ENCODE measurements at regions not wholly inside any gene's neighbourhood (a gene's known extent, or its start where the extent isn't known, plus 50 kb on each side); places are given as distances from the start of the nearest gene placed in this dataset.
A peak's percentile ranks its signal among the peaks of the same experiment; 100 is the strongest.

- DNase-seq (ENCODE audit: low spot score) = no peak
- Mint-ChIP-seq H3K27me3 (ENCODE audit: low read depth) (no peaks in the 10 kb centered on the region), H3K4me1 (peaks cover 14% of the 10 kb centered on the region), H3K36me3 (no peaks in the 10 kb centered on the region), H3K4me3 (no peak overlapping the region), H3K9me3 (no peaks in the 10 kb centered on the region), H3K27ac (no peak overlapping the region)
- no peak for TF ChIP-seq STAT6 (CRISPR knock-in tag; conservative IDR thresholded peaks at IDR 0.05; ENCODE audit: low read depth)
- TF ChIP-seq CBFB (CRISPR knock-in tag; IDR thresholded peaks at IDR 0.05; ENCODE audit: low read depth) = no peak
- no peak for TF ChIP-seq NR3C1 (CRISPR knock-in tag; conservative IDR thresholded peaks at IDR 0.05; ENCODE audit: low read depth)
- TF ChIP-seq HMGXB4 (CRISPR knock-in tag; IDR thresholded peaks at IDR 0.05) = no peak
- no peak for TF ChIP-seq E2F5 (CRISPR knock-in tag; IDR thresholded peaks at IDR 0.05)
- TF ChIP-seq CTCF (IDR thresholded peaks at IDR 0.05) = peak; percentile 51
- ChIA-PET POLR2A (no interaction called here), CTCF (interaction anchor here (0.5 to 2.1 kb wide), 12 partner anchors 9 to 1081 kb away, joined by 3 to 15 read pairs (median 6); no protein-coding TSS in a partner anchor)
- ATAC-seq = peak; percentile 67
Observed at GRCh38 chr2:78861546-78861945, 164.0 kb upstream of the REG3G start.

GRCh38 chr2:78864205-78864604 lies 161.3 kb upstream of the REG3G start:
- H3K27ac Mint-ChIP-seq = no peak overlapping the region
- H3K9me3 Mint-ChIP-seq = no peaks in the 10 kb centered on the region
- no peak for ATAC-seq
- peaks cover 12% of the 10 kb centered on the region for H3K4me1 Mint-ChIP-seq
- no peaks in the 10 kb centered on the region for H3K36me3 Mint-ChIP-seq
- POLR2A ChIA-PET = no interaction called here
- no peak for DNase-seq (ENCODE audit: low spot score)
- CTCF ChIA-PET = no interaction called here
- no peak overlapping the region for H3K4me3 Mint-ChIP-seq
- H3K27me3 Mint-ChIP-seq (ENCODE audit: low read depth) = no peaks in the 10 kb centered on the region
- TF ChIP-seq NR1H2 (CRISPR knock-in tag; IDR thresholded peaks at IDR 0.05) = no peak
- no peak for TF ChIP-seq GRHL2 (CRISPR knock-in tag; IDR thresholded peaks at IDR 0.05; ENCODE audit: insufficient replicate concordance, severe bottlenecking)
- TF ChIP-seq FOXP1 (CRISPR knock-in tag; IDR thresholded peaks at IDR 0.05; ENCODE audit: borderline replicate concordance) = no peak
- no peak for TF ChIP-seq ZMAT4 (CRISPR knock-in tag; IDR thresholded peaks at IDR 0.05)
- TF ChIP-seq AR (CRISPR knock-in tag; IDR thresholded peaks at IDR 0.05) = no peak
- TF ChIP-seq IRF2 (CRISPR knock-in tag; IDR thresholded peaks at IDR 0.05; ENCODE audit: borderline replicate concordance, low read depth) = no peak
- TF ChIP-seq PRDM15 (CRISPR knock-in tag; IDR thresholded peaks at IDR 0.05) = no peak
- no peak for TF ChIP-seq SMAD4 (CRISPR knock-in tag; IDR thresholded peaks at IDR 0.05)
- no peak for TF ChIP-seq HMGXB4 (CRISPR knock-in tag; IDR thresholded peaks at IDR 0.05)
- no peak for TF ChIP-seq JAZF1 (CRISPR knock-in tag; IDR thresholded peaks at IDR 0.05)
- no peak for TF ChIP-seq FOXP4 (CRISPR knock-in tag; IDR thresholded peaks at IDR 0.05)
